Prostate gland (tissue), 2 donors: ENCODE measurements at regions not wholly inside any gene's neighbourhood (a gene's known extent, or its start where the extent isn't known, plus 50 kb on each side); places are given as distances from the start of the nearest gene placed in this dataset.

ENCODE experiments used
- CTCF ChIP-seq, 4 experiments: fragments of 200-600 bp in 2 of 4; fragments of 450-650 bp in 2 of 4; sonication (generic) in 2 of 4; IDR thresholded peaks; 1 replicate in 3 of 4; 2 replicates in 1 of 4; pipeline ENCODE4 v1.5.1; 2016 to 2019; ENCODE audit warnings: antibody characterized with exemption in 4 of 4, mild to moderate bottlenecking in 2 of 4, moderate library complexity in 2 of 4
- POLR2A ChIP-seq: fragments of 450-650 bp; IDR thresholded peaks from one replicate; pipeline ENCODE4 v1.6.1; 2016; ENCODE audit warnings: antibody characterized with exemption, mild to moderate bottlenecking
- POLR2AphosphoS5 ChIP-seq: sonication (generic); formaldehyde crosslinking; IDR thresholded peaks from one replicate; pipeline ENCODE4 v1.6.1; 2017; ENCODE audit warnings: antibody characterized with exemption

- TF ChIP-seq CTCF (IDR thresholded peaks at IDR 0.05) (no peak), POLR2AphosphoS5 (no peak), POLR2A (no peak)
Measured at GRCh38 chr11:103829596-103829995, 206.8 kb upstream of the DDI1 start.
